ENCODE measurements at regions not wholly inside any gene's neighbourhood (a gene's known extent, or its start where the extent isn't known, plus 50 kb on each side); places are given as distances from the start of the nearest gene placed in this dataset.

GRCh38 chr11:36929401-36929800, 331.4 kb upstream of the RAG2 start:
- no peak overlapping the region for H3K4me3 Mint-ChIP-seq (ENCODE audit: unreplicated experiment)
- peaks cover 4% of the 10 kb centered on the region for H3K9me3 Mint-ChIP-seq (ENCODE audit: unreplicated experiment)
- Histone ChIP-seq H3K9ac (ENCODE audit: low read length) (no peak overlapping the region), H3K27ac (ENCODE audit: low read depth, low read length) (no peak overlapping the region), H3K36me3 (ENCODE audit: insufficient read depth, low read length) (no peaks in the 10 kb centered on the region), H4K20me1 (ENCODE audit: insufficient read depth, low read length) (no peaks in the 10 kb centered on the region), H2AFZ (ENCODE audit: low read depth, low read length) (no peak overlapping the region), H3K9me3 (ENCODE audit: insufficient read depth, low read depth, low read length) (no peaks in the 10 kb centered on the region), H3K27me3 (ENCODE audit: insufficient read depth, low read length) (no peaks in the 10 kb centered on the region), H3K4me2 (ENCODE audit: low read length) (no peak overlapping the region), H3K4me1 (ENCODE audit: insufficient read depth, low read length) (no peaks in the 10 kb centered on the region), H3K79me2 (ENCODE audit: insufficient read depth, low read length) (no peaks in the 10 kb centered on the region), H3K4me3 (ENCODE audit: insufficient read depth, low read depth, low read length) (no peak overlapping the region)
- H3K36me3 Mint-ChIP-seq (ENCODE audit: low read depth, unreplicated experiment): no peaks in the 10 kb centered on the region
- FAIRE-seq: no peak
- H3K4me1 Mint-ChIP-seq (ENCODE audit: low read depth, unreplicated experiment): no peaks in the 10 kb centered on the region
- no peaks in the 10 kb centered on the region for H3K27me3 Mint-ChIP-seq (ENCODE audit: low read depth, unreplicated experiment)
- H3K27ac Mint-ChIP-seq (ENCODE audit: unreplicated experiment): no peak overlapping the region
- TF ChIP-seq EZH2 (IDR thresholded peaks at IDR 0.05; ENCODE audit: insufficient read depth, low read length): no peak
- no peak for TF ChIP-seq CTCF (IDR thresholded peaks at IDR 0.05; ENCODE audit: insufficient read depth, low read depth, low read length)
- no peak for DNase-seq (ENCODE audit: low read depth)

GRCh38 chr11:36928621-36929020, 330.6 kb upstream of the RAG2 start:
- TF ChIP-seq EZH2 (IDR thresholded peaks at IDR 0.05; ENCODE audit: insufficient read depth, low read length) (no peak), CTCF (IDR thresholded peaks at IDR 0.05; ENCODE audit: insufficient read depth, low read depth, low read length) (no peak)
- Histone ChIP-seq H2AFZ (ENCODE audit: low read depth, low read length) (no peak overlapping the region), H3K27ac (ENCODE audit: low read depth, low read length) (no peak overlapping the region), H3K27me3 (ENCODE audit: insufficient read depth, low read length) (no peaks in the 10 kb centered on the region), H3K4me2 (ENCODE audit: low read length) (no peak overlapping the region), H4K20me1 (ENCODE audit: insufficient read depth, low read length) (no peaks in the 10 kb centered on the region), H3K79me2 (ENCODE audit: insufficient read depth, low read length) (no peaks in the 10 kb centered on the region), H3K9me3 (ENCODE audit: insufficient read depth, low read depth, low read length) (no peaks in the 10 kb centered on the region), H3K4me1 (ENCODE audit: insufficient read depth, low read length) (no peaks in the 10 kb centered on the region), H3K9ac (ENCODE audit: low read length) (no peak overlapping the region), H3K4me3 (ENCODE audit: insufficient read depth, low read depth, low read length) (no peak overlapping the region), H3K36me3 (ENCODE audit: insufficient read depth, low read length) (no peaks in the 10 kb centered on the region)
- no peak for DNase-seq (ENCODE audit: low read depth)
- FAIRE-seq: no peak
- H3K36me3 Mint-ChIP-seq (ENCODE audit: low read depth, unreplicated experiment): no peaks in the 10 kb centered on the region
- H3K4me1 Mint-ChIP-seq (ENCODE audit: low read depth, unreplicated experiment): no peaks in the 10 kb centered on the region
- H3K4me3 Mint-ChIP-seq (ENCODE audit: unreplicated experiment): no peak overlapping the region
- no peak overlapping the region for H3K27ac Mint-ChIP-seq (ENCODE audit: unreplicated experiment)
- peaks cover 4% of the 10 kb centered on the region for H3K9me3 Mint-ChIP-seq (ENCODE audit: unreplicated experiment)
- no peaks in the 10 kb centered on the region for H3K27me3 Mint-ChIP-seq (ENCODE audit: low read depth, unreplicated experiment)

GRCh38 chr11:36899800-36900199, 301.8 kb upstream of the RAG2 start:
- H3K27me3 Mint-ChIP-seq (ENCODE audit: low read depth, unreplicated experiment): no peaks in the 10 kb centered on the region
- Histone ChIP-seq H3K9ac (ENCODE audit: low read length) (no peak overlapping the region), H3K9me3 (ENCODE audit: insufficient read depth, low read depth, low read length) (no peaks in the 10 kb centered on the region), H3K4me2 (ENCODE audit: low read length) (no peak overlapping the region), H2AFZ (ENCODE audit: low read depth, low read length) (no peak overlapping the region), H3K27me3 (ENCODE audit: insufficient read depth, low read length) (no peaks in the 10 kb centered on the region), H3K36me3 (ENCODE audit: insufficient read depth, low read length) (no peaks in the 10 kb centered on the region), H4K20me1 (ENCODE audit: insufficient read depth, low read length) (no peaks in the 10 kb centered on the region), H3K79me2 (ENCODE audit: insufficient read depth, low read length) (no peaks in the 10 kb centered on the region), H3K4me3 (ENCODE audit: insufficient read depth, low read depth, low read length) (no peak overlapping the region), H3K4me1 (ENCODE audit: insufficient read depth, low read length) (no peaks in the 10 kb centered on the region), H3K27ac (ENCODE audit: low read depth, low read length) (no peak overlapping the region)
- H3K4me1 Mint-ChIP-seq (ENCODE audit: low read depth, unreplicated experiment): no peaks in the 10 kb centered on the region
- H3K27ac Mint-ChIP-seq (ENCODE audit: unreplicated experiment): no peak overlapping the region
- no peak for FAIRE-seq
- no peaks in the 10 kb centered on the region for H3K36me3 Mint-ChIP-seq (ENCODE audit: low read depth, unreplicated experiment)
- no peak for DNase-seq (ENCODE audit: low read depth)
- H3K9me3 Mint-ChIP-seq (ENCODE audit: unreplicated experiment): no peaks in the 10 kb centered on the region
- no peak for TF ChIP-seq EZH2 (IDR thresholded peaks at IDR 0.05; ENCODE audit: insufficient read depth, low read length)
- no peak for TF ChIP-seq CTCF (IDR thresholded peaks at IDR 0.05; ENCODE audit: insufficient read depth, low read depth, low read length)
- H3K4me3 Mint-ChIP-seq (ENCODE audit: unreplicated experiment): no peak overlapping the region
